GM21360 (cell line): ENCODE measurements at regions not wholly inside any gene's neighbourhood (a gene's known extent, or its start where the extent isn't known, plus 50 kb on each side); places are given as distances from the start of the nearest gene placed in this dataset.

Experiments
- ATAC-seq: cut with Tn5 transposase; IDR thresholded peaks from one replicate; pipeline ENCODE4 v1.9.1; 2021; ENCODE audit warnings: mild to moderate bottlenecking, moderate library complexity; ENCODE audit not compliant: unreplicated experiment

DNA sequence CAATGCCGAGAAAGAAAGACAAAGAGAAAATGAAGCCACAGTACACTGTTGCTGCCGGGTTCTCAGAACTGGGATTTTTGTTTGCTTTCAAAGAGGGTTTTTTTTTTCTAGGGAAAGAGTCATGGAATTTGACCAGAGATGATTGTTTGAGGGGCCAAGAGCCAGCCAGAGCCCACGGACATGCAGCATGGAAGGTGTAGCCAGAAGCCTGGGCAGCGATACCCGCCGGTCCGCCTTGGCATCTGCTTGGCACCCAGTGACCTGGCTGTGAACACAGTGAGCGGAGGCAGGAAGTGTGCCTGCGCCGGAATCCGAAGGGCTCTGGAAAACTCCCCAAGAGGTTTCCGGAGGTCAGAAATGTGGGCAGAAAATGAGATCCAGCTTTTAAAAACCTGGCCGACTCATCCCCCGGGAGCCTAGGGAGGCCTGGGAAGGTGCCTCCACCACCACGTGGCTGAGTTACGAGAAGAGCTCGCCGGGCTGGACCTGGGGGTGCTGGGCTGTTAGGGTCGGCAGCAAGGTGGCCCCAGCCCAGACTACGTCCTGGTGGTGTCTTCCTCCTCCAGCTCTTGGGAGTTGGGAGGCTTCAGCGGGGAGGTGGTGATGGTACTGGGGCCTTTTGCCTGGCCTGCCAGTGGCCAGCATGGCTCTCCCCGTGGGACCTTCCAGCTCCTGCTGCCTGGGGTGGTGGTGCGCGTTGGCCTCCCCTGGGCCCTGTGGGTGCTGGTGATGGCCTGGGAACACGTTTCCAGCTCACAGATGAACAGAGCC is 61.6 kb upstream of the PPARA start:
- ATAC-seq: no peak

GRCh38 chr22:46089426-46090035 is 60.8 kb upstream of the PPARA start:
- ATAC-seq: no peak

DNA sequence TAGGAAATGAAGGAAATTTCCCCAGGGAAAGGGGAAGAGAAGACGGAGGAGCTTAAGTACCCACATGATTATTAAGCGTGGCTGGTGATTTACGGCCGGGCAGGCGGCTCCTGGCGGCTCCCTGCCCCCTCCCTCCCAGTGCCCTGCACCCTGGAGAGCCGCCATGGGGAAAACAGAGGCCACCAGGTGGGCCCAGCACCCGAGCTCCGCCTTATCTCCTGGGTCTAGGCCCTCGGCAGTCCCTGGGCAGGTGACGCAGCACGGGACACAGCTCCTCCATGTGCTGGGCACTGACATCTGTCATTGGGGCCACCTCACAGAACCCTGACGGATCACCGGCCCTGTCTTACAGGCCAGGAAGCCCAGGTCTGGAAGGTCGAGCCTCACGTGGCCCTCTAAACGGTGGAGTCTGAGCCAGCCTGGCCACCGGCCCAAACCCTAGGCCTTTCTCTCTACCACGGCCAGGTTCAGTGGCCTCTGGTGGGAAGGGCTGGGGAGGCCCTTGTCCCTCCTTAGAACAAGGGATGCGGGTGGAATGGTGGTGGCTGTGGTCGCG is 60.2 kb upstream of the PPARA start:
- ATAC-seq: no peak

DNA sequence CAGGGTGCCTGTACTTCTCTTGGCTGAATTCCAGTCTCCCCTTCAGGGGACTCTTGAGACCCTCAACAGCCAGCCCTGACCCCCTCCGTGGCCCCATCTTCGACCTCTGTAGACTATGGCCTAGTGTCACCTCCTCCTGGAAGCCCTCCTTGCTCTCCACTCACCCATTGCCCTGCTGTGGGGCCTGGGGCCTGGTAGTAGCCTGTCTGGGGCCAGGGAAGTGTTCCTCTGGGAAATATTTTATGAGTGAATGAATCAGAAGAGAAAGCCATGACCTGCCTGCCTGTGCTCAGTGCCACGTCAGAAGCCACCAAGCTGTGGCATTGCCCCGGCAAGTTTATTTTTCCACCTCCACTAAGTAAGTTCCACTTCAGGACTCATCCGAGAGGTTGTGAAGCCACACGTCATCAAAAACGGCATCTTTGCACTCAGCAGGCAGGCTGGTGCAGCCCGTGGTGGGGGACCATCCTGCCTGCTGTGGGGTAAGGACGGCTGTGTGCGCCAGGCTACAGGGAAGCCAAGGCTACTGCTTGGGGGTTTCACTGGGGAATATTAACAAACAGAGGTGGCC is 59.6 kb upstream of the PPARA start:
- no peak for ATAC-seq

DNA sequence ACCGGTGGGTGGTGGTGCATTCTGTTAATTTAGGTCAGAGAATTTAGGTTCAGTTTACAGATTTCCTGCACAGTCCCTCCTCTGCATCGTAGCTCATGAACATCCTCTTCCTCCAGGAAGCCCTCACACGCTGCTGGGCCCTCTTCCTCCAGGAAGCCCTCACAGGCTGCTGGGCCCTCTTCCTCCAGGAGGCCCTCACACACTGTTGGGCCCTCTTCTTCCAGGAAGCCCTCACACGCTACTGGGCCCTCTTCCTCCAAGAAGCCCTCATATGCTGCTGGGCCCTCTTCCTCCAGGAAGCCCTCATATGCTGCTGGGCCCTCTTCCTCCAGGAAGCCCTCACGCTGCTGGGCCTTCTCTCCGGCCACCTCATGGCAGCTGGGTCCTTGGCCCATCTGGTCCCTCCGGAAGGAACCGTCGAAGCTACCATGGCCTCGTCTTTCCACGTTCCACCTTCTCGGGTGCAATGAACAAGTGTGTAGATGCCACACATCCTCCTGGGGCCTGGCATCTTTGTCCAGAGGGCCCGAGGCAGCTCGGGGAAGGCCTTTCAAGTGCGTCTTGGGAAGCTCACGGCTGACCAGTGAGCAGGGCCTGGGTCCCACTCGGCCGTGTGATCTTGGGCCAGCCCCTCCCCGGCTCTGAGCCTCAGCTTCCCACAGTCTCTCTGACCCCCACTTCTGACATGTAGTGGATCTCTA is 58.9 kb upstream of the PPARA start:
- ATAC-seq: no peak

GRCh38 chr22:46092011-46092410 is 58.3 kb upstream of the PPARA start:
- ATAC-seq: no peak

- no peak for ATAC-seq
Observed at GRCh38 chr22:46092670-46093410, 57.5 kb upstream of the PPARA start.

DNA sequence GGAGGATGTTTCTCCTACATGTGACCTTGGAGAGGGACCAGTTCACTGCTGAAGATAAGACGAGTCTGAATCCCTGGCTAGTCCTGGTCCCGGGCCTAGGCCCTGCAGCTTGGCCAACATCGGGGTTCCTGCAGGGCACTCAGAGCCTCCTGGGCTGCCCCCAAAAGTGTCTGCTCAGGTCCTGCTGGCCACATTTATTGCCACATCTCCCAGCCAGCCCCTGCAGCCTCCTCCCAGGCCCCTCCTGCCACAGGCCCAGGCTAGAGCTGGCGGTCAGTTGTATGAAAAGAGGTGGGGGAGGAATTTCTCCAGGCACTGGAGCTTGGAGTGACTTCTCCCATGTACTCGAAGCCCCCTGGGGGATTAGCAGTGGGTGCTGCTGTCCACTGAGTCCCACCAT is 56.5 kb upstream of the PPARA start:
- ATAC-seq: no peak

- no peak for ATAC-seq
Observed at GRCh38 chr22:46094676-46095075, 55.6 kb upstream of the PPARA start.

DNA sequence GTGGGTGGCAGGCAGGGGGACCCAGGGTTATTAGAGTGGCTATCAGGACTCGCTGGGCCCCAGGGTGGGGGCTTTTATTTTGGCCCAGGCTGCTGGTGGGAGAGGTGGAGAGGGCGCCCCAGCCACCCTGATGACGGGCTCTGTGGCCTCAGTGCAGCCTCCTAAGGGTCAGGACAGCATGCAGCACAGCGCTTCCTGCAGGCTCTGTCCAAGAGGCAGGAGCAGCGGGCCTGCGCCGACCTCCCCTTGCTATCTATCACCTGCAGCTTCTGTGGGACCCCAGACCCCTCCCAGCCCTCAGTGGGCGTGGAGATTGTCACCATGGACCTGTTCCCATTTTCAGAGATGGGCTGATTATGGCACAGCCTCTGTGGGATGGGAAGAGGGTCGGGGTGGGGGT is 54.3 kb upstream of the PPARA start:
- no peak for ATAC-seq

DNA sequence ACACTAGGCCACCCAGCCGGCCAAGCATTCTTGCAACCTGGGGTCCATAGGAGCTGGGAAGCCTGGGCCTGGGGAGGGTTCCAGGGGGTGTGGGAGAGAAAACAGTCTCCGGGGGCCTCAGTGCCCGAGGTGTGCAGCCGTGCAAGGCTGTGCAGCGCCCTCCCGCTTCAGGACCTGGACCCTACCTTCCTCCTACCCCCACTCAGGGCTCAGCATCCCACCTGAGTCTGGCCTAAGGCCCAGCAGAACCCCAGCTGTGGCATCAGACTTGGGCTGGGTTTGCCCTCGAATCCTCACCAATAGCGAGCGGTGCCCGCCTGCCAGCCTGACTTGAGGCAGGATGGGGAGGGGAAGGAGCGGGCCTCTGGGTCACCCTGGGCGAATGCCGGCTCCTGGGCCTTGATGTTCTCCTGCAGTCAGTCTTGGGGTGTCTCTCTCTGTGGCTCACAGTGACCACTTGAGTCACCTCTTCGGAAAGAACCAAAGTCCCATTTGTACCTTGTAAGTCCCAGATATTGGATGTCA is 53.6 kb upstream of the PPARA start:
- no peak for ATAC-seq

- ATAC-seq: no peak
Observed at GRCh38 chr22:46097268-46097900, 52.9 kb upstream of the PPARA start.

DNA sequence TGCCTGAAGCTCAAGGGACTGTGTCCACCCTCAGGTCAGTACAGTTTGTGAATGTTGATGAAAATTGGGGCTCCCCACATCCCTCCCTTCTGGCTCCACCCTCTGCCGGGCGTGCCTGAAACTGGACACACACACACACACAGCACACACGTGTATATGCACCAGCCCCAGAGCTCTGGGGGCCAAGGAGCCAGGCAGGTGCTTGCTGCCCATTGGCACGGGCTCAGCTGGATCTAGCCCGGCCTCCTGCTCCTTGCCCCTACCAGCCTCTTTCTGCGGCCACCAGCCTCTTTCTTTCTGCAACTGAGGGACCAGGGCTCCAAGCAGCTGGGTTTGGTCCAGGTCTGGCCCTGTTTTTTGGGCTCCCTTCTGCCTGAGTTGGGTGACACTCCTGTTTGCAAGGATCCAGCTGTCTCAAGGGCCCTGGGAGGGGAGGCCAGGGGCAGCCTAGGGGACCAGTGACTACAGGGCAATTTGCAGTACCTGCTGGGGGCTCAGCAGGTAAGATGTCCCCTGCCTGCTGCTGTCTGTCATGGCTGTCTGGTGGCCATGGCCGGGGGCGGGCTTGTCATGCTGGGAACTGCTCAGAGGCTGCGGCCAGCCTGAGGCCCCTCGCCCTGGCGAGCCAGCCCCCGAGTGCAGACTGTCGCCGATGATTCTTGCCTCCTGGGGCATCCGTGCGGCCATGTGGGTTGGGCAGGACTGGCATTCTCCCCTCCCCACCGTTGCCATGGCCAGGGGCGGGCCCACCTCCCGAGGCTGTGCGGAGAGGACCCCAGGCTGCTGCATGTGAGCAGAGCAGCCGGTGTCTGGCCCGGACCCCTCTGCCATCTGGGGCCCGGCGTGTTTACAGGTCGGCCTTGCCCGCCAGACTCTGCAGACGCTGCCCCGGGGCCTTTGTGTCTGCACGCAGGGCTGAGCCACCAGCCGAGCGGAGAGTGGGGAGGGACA is 51.5 kb upstream of the PPARA start:
- no peak for ATAC-seq

DNA sequence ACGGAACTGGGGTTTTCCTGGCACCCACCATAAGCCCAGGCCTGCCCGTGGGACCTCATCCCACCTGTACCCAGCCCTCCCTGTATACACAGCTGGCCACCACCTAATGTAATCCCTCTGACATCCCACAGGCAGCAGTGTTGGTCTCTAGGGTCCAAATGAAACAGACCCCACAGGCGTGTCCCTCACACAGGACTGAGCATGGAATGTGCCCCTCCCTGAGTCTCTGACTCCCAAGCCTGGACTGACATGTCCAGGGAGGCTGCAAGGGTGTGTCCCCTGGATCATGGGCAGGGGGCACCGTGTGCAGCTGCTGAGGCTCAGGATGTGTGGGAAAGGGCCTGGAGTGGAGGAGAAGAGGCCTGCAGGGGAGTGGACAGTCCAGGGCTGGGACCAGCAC is 50.6 kb upstream of the PPARA start:
- ATAC-seq: no peak

DNA sequence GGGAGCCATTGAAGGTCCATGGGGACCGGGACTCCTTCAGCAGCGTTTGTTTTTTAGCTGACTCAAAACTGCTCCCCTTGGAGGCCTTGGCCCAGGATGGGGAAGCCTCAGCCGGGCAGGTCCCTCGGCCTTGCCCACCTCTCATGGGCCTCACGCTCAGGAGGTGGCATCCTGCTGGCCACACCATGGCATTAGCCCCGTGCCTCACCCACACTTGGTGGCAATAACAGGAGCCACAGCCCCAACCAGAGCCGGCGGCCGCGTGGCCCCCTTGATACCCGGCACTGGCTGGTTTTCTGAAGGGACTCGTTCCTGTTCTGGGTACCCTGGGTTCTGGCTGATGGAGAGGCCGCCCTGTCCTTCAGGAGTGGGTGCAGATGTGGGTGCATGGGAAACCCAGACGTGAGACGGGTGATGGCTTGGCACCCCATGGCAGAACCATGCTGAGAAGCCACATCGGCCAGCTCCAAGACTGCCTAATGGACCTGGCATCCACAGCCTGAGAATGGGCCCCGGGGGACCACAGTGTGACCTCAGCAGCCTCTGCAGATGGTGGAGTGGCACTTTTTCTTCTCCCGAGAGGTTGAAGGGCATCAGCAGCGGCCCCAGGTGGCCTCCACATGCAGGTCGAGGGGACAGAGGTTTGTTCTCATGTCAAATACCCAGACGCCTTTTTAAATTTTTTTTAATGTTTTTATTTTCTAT is 49.8 kb upstream of the PPARA start:
- ATAC-seq: no peak
